ENCODE measurements at regions not wholly inside any gene's neighbourhood (a gene's known extent, or its start where the extent isn't known, plus 50 kb on each side); places are given as distances from the start of the nearest gene placed in this dataset.

DNA sequence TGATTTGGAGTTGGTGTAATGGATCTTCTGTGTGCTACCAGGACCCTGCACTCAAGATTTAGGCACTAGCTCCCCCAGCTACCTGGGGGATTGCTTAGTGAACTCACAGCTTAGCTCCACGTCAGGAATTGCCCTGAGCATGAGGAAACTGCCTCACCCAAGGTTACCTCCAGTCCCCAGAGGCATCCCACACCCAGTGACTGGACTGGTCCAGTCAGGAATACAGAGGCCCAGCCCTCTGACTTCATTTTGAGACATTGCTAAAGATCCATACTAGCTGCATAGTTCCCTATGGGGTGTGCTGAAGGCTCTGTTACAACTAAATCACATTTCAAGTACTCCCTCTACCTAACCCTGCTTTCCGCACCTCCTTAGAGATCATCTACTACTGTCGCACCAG, 364.7 kb downstream of the EFNA5 start:
- TF ChIP-seq, protein P1, sequence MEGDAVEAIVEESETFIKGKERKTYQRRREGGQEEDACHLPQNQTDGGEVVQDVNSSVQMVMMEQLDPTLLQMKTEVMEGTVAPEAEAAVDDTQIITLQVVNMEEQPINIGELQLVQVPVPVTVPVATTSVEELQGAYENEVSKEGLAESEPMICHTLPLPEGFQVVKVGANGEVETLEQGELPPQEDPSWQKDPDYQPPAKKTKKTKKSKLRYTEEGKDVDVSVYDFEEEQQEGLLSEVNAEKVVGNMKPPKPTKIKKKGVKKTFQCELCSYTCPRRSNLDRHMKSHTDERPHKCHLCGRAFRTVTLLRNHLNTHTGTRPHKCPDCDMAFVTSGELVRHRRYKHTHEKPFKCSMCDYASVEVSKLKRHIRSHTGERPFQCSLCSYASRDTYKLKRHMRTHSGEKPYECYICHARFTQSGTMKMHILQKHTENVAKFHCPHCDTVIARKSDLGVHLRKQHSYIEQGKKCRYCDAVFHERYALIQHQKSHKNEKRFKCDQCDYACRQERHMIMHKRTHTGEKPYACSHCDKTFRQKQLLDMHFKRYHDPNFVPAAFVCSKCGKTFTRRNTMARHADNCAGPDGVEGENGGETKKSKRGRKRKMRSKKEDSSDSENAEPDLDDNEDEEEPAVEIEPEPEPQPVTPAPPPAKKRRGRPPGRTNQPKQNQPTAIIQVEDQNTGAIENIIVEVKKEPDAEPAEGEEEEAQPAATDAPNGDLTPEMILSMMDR (IDR thresholded peaks at IDR 0.05) = no peak
- no peak for TF ChIP-seq POLR2AphosphoS5 (IDR thresholded peaks at IDR 0.05)

All from stomach (tissue), 4 donors.